Mammary epithelial cell (primary cell): ENCODE measurements at regions not wholly inside any gene's neighbourhood (a gene's known extent, or its start where the extent isn't known, plus 50 kb on each side); places are given as distances from the start of the nearest gene placed in this dataset.

Source experiments
- EZH2 ChIP-seq: IDR thresholded peaks from 2 replicates; pipeline ENCODE4 v1.6.1; 2012; ENCODE audit warnings: low read length, inconsistent platforms, borderline replicate concordance
- TF ChIP-seq, protein P1 (sequence below), 2 donors: IDR thresholded peaks in 1 of 2; conservative IDR thresholded peaks in 1 of 2; 2 replicates each; pipeline ENCODE4 v1.5.1; 2011 to 2012; ENCODE audit warnings: inconsistent platforms in 2 of 2, low read length in 2 of 2, mild to moderate bottlenecking in 2 of 2, control low read depth in 1 of 2, low read depth in 1 of 2; ENCODE audit not compliant: insufficient read depth in 1 of 2; ENCODE audit errors: extremely low read depth in 1 of 2

- TF ChIP-seq, protein P1, sequence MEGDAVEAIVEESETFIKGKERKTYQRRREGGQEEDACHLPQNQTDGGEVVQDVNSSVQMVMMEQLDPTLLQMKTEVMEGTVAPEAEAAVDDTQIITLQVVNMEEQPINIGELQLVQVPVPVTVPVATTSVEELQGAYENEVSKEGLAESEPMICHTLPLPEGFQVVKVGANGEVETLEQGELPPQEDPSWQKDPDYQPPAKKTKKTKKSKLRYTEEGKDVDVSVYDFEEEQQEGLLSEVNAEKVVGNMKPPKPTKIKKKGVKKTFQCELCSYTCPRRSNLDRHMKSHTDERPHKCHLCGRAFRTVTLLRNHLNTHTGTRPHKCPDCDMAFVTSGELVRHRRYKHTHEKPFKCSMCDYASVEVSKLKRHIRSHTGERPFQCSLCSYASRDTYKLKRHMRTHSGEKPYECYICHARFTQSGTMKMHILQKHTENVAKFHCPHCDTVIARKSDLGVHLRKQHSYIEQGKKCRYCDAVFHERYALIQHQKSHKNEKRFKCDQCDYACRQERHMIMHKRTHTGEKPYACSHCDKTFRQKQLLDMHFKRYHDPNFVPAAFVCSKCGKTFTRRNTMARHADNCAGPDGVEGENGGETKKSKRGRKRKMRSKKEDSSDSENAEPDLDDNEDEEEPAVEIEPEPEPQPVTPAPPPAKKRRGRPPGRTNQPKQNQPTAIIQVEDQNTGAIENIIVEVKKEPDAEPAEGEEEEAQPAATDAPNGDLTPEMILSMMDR (conservative IDR thresholded peaks at IDR 0.05 in 1 of 2, IDR thresholded peaks at IDR 0.05 in 1 of 2; ENCODE audit: extremely low read depth in 1 of 2, insufficient read depth in 1 of 2, low read depth in 1 of 2, low read length in 2 of 2), result no peak
- no peak for TF ChIP-seq EZH2
Observed at GRCh38 chr5:60026161-60026560, 132.6 kb upstream of the PDE4D start.
